GM12878 (cell line): ENCODE measurements at regions not wholly inside any gene's neighbourhood (a gene's known extent, or its start where the extent isn't known, plus 50 kb on each side); places are given as distances from the start of the nearest gene placed in this dataset.

Source experiments
- ATAC-seq: fragments of 200-7000 bp; cut with Tn5 transposase; 3 replicates; pipeline ENCODE4 v1.9.1; 2020; ENCODE audit warnings: mild to moderate bottlenecking, moderate library complexity
- BruUV-seq: library from RNA; stranded (reverse); fragments of 400-500 nt; replicated peaks from 2 replicates; lab custom pipeline; 2021; lab: Mats Ljungman, UMichigan
- CTCF ChIA-PET: fragments of 300-600 bp; sonication (Branson Sonifier 250); formaldehyde crosslinking; extraction: SDS; loops from one replicate; lab custom pipeline; 2021; ENCODE audit warnings: inconsistent platforms; lab: Yijun Ruan, JAX
- POLR2A ChIA-PET: fragments of 350-600 bp; formaldehyde crosslinking; extraction: SDS; loops from one replicate; lab custom pipeline; 2021; ENCODE audit warnings: inconsistent platforms; lab: Charles Lee
- RAD21 ChIA-PET: fragments of 300-600 bp; sonication (Branson Sonifier 250); formaldehyde crosslinking; loops from one replicate; lab custom pipeline; 2023; ENCODE audit warnings: antibody characterized with exemption; ENCODE audit not compliant: unreplicated experiment; lab: Charles Lee
- SMC1A ChIA-PET: fragments of 300-600 bp; sonication (Branson Sonifier 250); formaldehyde crosslinking; loops from one replicate; lab custom pipeline; 2023; ENCODE audit not compliant: unreplicated experiment, uncharacterized antibody; lab: Charles Lee
- DNase-seq: peaks from one replicate; pipeline ENCODE4 v3.0.0-alpha.2; 2011; ENCODE audit warnings: low read depth, low spot score
- FAIRE-seq: peaks from 3 replicates; lab custom pipeline; 2011; peaks lifted over from hg19 to GRCh38; lab: Jason Lieb, UNC
- H2AFZ ChIP-seq: 2 replicates; pipeline ENCODE4 v1.6.0; 2011; ENCODE audit warnings: low read depth, low read length, control low read depth; ENCODE audit not compliant: control insufficient read depth
- H3K27ac ChIP-seq: 2 replicates; pipeline ENCODE4 v1.5.1; 2011; ENCODE audit warnings: control low read depth; ENCODE audit not compliant: control insufficient read depth, insufficient read depth
- H3K27me3 ChIP-seq, 2 experiments: replicated peaks in 1 of 2; 2 replicates each; pipeline versions ENCODE4 v1.6.0 to v1.6.1; 2011; ENCODE audit warnings: low read length in 1 of 2; ENCODE audit not compliant: control insufficient read depth in 2 of 2, insufficient read depth in 2 of 2
- H3K36me3 ChIP-seq, 2 experiments: 2 replicates each; pipeline ENCODE4 v1.5.1; 2011; ENCODE audit warnings: low read length in 1 of 2; ENCODE audit not compliant: control insufficient read depth in 2 of 2, insufficient read depth in 2 of 2
- H3K4me1 ChIP-seq: 2 replicates; pipeline ENCODE4 v1.6.1; 2011; ENCODE audit warnings: mild to moderate bottlenecking, low read length, moderate library complexity, mixed read lengths; ENCODE audit not compliant: control insufficient read depth, insufficient read depth
- H3K4me2 ChIP-seq: 2 replicates; pipeline ENCODE4 v1.6.0; 2011; ENCODE audit warnings: control low read depth; ENCODE audit not compliant: control insufficient read depth, insufficient read depth
- H3K4me3 ChIP-seq: fragments of 200-600 bp; sonication (generic); 2 replicates; pipeline ENCODE4 v1.5.1; 2016
- H3K79me2 ChIP-seq: 2 replicates; pipeline ENCODE4 v1.6.0; 2011; ENCODE audit warnings: low read length; ENCODE audit not compliant: control insufficient read depth, insufficient read depth
- H3K9ac ChIP-seq: 2 replicates; pipeline ENCODE4 v1.8.0; 2011; ENCODE audit warnings: low read length, control low read depth, mixed read lengths; ENCODE audit not compliant: control insufficient read depth, insufficient read depth
- H3K9me3 ChIP-seq: replicated peaks from 3 replicates; pipeline ENCODE4 v1.5.1; 2011; ENCODE audit warnings: mild to moderate bottlenecking, low read length; ENCODE audit not compliant: control insufficient read depth, insufficient read depth
- H4K20me1 ChIP-seq: 2 replicates; pipeline ENCODE4 v1.6.0; 2011; ENCODE audit not compliant: control insufficient read depth, insufficient read depth
- IRF4 ChIP-seq: IDR thresholded peaks from 2 replicates; pipeline ENCODE4 v1.6.1; 2011; ENCODE audit warnings: low read depth, low read length
- KLF5 ChIP-seq: fragments of 450-650 bp; IDR thresholded peaks from 2 replicates; pipeline ENCODE4 v1.6.1; 2014; ENCODE audit warnings: mild to moderate bottlenecking; ENCODE audit not compliant: partially characterized antibody
- NR2F1 ChIP-seq: fragments of 450-650 bp; conservative IDR thresholded peaks from 2 replicates; pipeline ENCODE4 v1.6.1; 2017; ENCODE audit warnings: mild to moderate bottlenecking
- POLR2AphosphoS5 ChIP-seq: IDR thresholded peaks from 2 replicates; pipeline ENCODE4 v1.6.1; 2011; ENCODE audit warnings: mild to moderate bottlenecking, low read length, inconsistent platforms
- RUNX3 ChIP-seq: IDR thresholded peaks from 2 replicates; pipeline ENCODE4 v1.6.1; 2012; ENCODE audit warnings: low read length, inconsistent platforms
- WGBS: methylation state at CpG from one replicate; pipeline ENCODE4 v1.1.6; 2016; ENCODE audit warnings: low lambda C conversion rate; ENCODE audit not compliant: insufficient replicate concordance, insufficient coverage; ENCODE audit errors: missing lambda C conversion rate; 5-methylcytosine and 5-hydroxymethylcytosine counted together
- in situ Hi-C: fragments of 300-500 bp; cut with MboI; formaldehyde crosslinking; loops from 9 replicates; pipeline ENCODE4 v1.14.3; 2018; ENCODE audit warnings: mixed read lengths
- intact Hi-C: fragments of 100-400 bp; cut with micrococcal nuclease; formaldehyde crosslinking; loops from one replicate; pipeline ENCODE4 v1.14.2; 2022; ENCODE audit not compliant: unreplicated experiment
- TF ChIP-seq, protein P1 (sequence below): IDR thresholded peaks from 2 replicates; pipeline ENCODE4 v1.6.1; 2012; ENCODE audit warnings: low read depth, low read length, improper control_type of control experiment
- TF ChIP-seq, protein P2 (sequence below): fragments of 450-650 bp; IDR thresholded peaks from 2 replicates; pipeline ENCODE4 v1.6.1; 2017; ENCODE audit warnings: mild to moderate bottlenecking, moderate library complexity

DNA sequence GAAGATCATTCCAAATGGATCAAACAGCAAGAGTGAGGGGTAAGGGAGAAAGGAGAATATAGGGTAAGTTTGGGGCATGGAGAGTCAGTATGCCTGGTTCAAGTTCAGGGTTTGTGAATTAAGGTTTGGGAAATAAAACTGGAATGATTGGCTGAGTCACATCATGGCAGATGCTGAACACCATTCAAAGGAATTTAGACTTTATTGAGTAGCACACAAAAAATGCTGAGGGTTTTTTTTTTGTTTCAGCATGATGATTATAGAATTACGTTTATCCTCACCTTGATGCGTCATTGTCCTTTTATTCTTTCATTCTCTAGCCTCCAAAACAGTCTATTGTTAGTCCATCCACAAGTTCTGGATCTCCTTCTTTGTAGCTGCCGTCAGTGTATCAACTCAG lies 220.0 kb upstream of the UMPS start:
- SMC1A ChIA-PET, result no interaction called here
- peaks cover 3 to 7% of the 10 kb centered on the region in 2 experiments; a peak in 1 of 4 replicates for H3K27me3 ChIP-seq
- 49% methylated on average over 3 of the region's 3 CpGs for WGBS
- in situ Hi-C loops (no loop called here), intact Hi-C loops (no loop called here)
- RAD21 ChIA-PET, result no interaction called here
- H3K9ac ChIP-seq, result no peak overlapping the region
- no peak overlapping the region for H3K4me3 ChIP-seq
- CTCF ChIA-PET, result no interaction called here
- no peak overlapping the region for H2AFZ ChIP-seq
- POLR2A ChIA-PET, result no interaction called here
- no peak for FAIRE-seq
- H4K20me1 ChIP-seq, result no peaks in the 10 kb centered on the region
- TF ChIP-seq, protein P1, sequence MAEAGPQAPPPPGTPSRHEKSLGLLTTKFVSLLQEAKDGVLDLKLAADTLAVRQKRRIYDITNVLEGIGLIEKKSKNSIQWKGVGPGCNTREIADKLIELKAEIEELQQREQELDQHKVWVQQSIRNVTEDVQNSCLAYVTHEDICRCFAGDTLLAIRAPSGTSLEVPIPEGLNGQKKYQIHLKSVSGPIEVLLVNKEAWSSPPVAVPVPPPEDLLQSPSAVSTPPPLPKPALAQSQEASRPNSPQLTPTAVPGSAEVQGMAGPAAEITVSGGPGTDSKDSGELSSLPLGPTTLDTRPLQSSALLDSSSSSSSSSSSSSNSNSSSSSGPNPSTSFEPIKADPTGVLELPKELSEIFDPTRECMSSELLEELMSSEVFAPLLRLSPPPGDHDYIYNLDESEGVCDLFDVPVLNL, result no peak
- TF ChIP-seq IRF4 (no peak), POLR2AphosphoS5 (no peak), RUNX3 (no peak), KLF5 (no peak), NR2F1 (no peak)
- TF ChIP-seq, protein P2, sequence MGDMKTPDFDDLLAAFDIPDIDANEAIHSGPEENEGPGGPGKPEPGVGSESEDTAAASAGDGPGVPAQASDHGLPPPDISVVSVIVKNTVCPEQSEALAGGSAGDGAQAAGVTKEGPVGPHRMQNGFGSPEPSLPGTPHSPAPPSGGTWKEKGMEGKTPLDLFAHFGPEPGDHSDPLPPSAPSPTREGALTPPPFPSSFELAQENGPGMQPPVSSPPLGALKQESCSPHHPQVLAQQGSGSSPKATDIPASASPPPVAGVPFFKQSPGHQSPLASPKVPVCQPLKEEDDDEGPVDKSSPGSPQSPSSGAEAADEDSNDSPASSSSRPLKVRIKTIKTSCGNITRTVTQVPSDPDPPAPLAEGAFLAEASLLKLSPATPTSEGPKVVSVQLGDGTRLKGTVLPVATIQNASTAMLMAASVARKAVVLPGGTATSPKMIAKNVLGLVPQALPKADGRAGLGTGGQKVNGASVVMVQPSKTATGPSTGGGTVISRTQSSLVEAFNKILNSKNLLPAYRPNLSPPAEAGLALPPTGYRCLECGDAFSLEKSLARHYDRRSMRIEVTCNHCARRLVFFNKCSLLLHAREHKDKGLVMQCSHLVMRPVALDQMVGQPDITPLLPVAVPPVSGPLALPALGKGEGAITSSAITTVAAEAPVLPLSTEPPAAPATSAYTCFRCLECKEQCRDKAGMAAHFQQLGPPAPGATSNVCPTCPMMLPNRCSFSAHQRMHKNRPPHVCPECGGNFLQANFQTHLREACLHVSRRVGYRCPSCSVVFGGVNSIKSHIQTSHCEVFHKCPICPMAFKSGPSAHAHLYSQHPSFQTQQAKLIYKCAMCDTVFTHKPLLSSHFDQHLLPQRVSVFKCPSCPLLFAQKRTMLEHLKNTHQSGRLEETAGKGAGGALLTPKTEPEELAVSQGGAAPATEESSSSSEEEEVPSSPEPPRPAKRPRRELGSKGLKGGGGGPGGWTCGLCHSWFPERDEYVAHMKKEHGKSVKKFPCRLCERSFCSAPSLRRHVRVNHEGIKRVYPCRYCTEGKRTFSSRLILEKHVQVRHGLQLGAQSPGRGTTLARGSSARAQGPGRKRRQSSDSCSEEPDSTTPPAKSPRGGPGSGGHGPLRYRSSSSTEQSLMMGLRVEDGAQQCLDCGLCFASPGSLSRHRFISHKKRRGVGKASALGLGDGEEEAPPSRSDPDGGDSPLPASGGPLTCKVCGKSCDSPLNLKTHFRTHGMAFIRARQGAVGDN, result no peak
- no TSS peak for BruUV-seq
- no peaks in the 10 kb centered on the region for H3K4me1 ChIP-seq
- H3K36me3 ChIP-seq, result no peaks in the 10 kb centered on the region
- no peak for DNase-seq
- no peaks in the 10 kb centered on the region for H3K79me2 ChIP-seq
- no peaks in the 10 kb centered on the region for H3K9me3 ChIP-seq
- no peak for ATAC-seq
- no peak overlapping the region for H3K4me2 ChIP-seq
- H3K27ac ChIP-seq, result no peak overlapping the region
